GM12891 (cell line): ENCODE measurements at regions not wholly inside any gene's neighbourhood (a gene's known extent, or its start where the extent isn't known, plus 50 kb on each side); places are given as distances from the start of the nearest gene placed in this dataset.

Experiments used
- PAX5 ChIP-seq: IDR thresholded peaks from 2 replicates; pipeline ENCODE4 v1.6.1; 2011; ENCODE audit warnings: low read length, moderate library complexity, mild to moderate bottlenecking; ENCODE audit not compliant: insufficient read depth, severe bottlenecking
- POLR2A ChIP-seq: IDR thresholded peaks from 2 replicates; pipeline ENCODE4 v1.6.1; 2011; ENCODE audit warnings: low read depth, low read length, control low read depth
- POLR2AphosphoS5 ChIP-seq: IDR thresholded peaks from 2 replicates; pipeline ENCODE4 v1.6.1; 2011; ENCODE audit warnings: low read depth, low read length, control low read depth
- POU2F2 ChIP-seq: IDR thresholded peaks from 2 replicates; pipeline ENCODE4 v1.6.1; 2011; ENCODE audit warnings: low read depth, mild to moderate bottlenecking, control low read depth, low read length, moderate library complexity
- SPI1 ChIP-seq: IDR thresholded peaks from 2 replicates; pipeline ENCODE4 v1.6.1; 2011; ENCODE audit warnings: low read depth, low read length, control low read depth
- TAF1 ChIP-seq: IDR thresholded peaks from 2 replicates; pipeline ENCODE4 v1.6.1; 2011; ENCODE audit warnings: low read depth, low read length, control low read depth

DNA sequence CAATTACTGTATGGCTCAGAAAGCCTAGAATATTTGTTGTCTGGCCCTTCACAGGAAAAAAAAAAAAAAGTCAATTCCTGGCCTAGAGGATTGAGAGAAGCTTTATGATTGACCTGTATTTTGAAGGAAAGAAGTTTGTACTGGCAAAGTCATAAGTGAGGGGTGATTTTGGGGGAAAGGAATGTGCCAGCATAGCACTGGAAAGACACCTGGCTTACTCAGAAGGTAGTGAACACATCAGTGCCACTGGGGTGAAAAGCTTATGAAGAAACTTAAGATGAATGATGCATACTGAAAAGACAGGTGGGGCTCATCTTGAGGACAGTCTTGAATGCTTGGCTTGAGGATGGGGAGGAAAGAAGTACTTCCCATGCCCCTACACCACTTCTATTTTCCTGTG is 127.9 kb upstream of the RASA1 start:
- TF ChIP-seq POLR2A, result no peak
- TF ChIP-seq POLR2AphosphoS5, result no peak
- TF ChIP-seq TAF1, result no peak
- TF ChIP-seq PAX5, result no peak
- TF ChIP-seq SPI1, result no peak
- TF ChIP-seq POU2F2, result no peak
